Endothelial cell of umbilical vein (primary cell): ENCODE measurements at regions not wholly inside any gene's neighbourhood (a gene's known extent, or its start where the extent isn't known, plus 50 kb on each side); places are given as distances from the start of the nearest gene placed in this dataset.
A peak's percentile ranks its signal among the peaks of the same experiment; 100 is the strongest.

Experiments
- BruUV-seq: library from RNA; stranded (reverse); fragments of 400-500 nt; replicated peaks from 2 replicates; lab custom pipeline; 2021; lab: Mats Ljungman, UMichigan
- CTCF ChIA-PET: fragments of 300-600, 350-600 bp; sonication (Branson Sonifier 250); formaldehyde crosslinking; loops from one replicate; lab custom pipeline; 2021; ENCODE audit warnings: antibody characterized with exemption, inconsistent platforms; lab: Charles Lee
- POLR2A ChIA-PET: fragments of 300-600, 350-600 bp; sonication (Branson Sonifier 250); formaldehyde crosslinking; loops from one replicate; lab custom pipeline; 2021; ENCODE audit warnings: antibody characterized with exemption, inconsistent platforms; lab: Charles Lee
- DNase-seq: peaks from one replicate; pipeline ENCODE4 v3.0.0-alpha.2; 2011; ENCODE audit warnings: low read depth, low spot score
- FAIRE-seq: peaks from 2 replicates; lab custom pipeline; 2011; peaks lifted over from hg19 to GRCh38; lab: Jason Lieb, UNC
- H2AFZ ChIP-seq: 2 replicates; pipeline ENCODE4 v1.6.0; 2012; ENCODE audit warnings: low read depth, low read length, control low read depth, inconsistent platforms
- H3K27ac ChIP-seq: 2 replicates; pipeline ENCODE4 v1.5.1; 2011; ENCODE audit warnings: low read depth, mild to moderate bottlenecking, control low read depth, low read length, moderate library complexity; ENCODE audit not compliant: insufficient read depth
- H3K27me3 ChIP-seq, 2 experiments: 2 replicates each; pipeline versions ENCODE4 v1.6.0 to v1.6.1; 2011; ENCODE audit warnings: low read length in 2 of 2, mixed read lengths in 1 of 2; ENCODE audit not compliant: control insufficient read depth in 2 of 2, insufficient read depth in 2 of 2
- H3K36me3 ChIP-seq, 2 experiments: 2 replicates in 1 of 2; 3 replicates in 1 of 2; pipeline ENCODE4 v1.5.1; 2011; ENCODE audit warnings: low read length in 2 of 2, mild to moderate bottlenecking in 1 of 2, moderate library complexity in 1 of 2; ENCODE audit not compliant: control insufficient read depth in 2 of 2, insufficient read depth in 2 of 2; ENCODE audit errors: extremely low read depth in 1 of 2
- H3K4me1 ChIP-seq: 3 replicates; pipeline ENCODE4 v1.5.1; 2011; ENCODE audit warnings: mild to moderate bottlenecking, low read length; ENCODE audit not compliant: control insufficient read depth, insufficient read depth; ENCODE audit errors: extremely low read depth
- H3K4me2 ChIP-seq: 2 replicates; pipeline ENCODE4 v1.6.1; 2011; ENCODE audit warnings: low read length, control low read depth, mixed read lengths; ENCODE audit not compliant: insufficient read depth
- H3K4me3 ChIP-seq, 3 experiments: fragments of 200-600 bp in 1 of 3; sonication (generic), shearing (Covaris generic) in 1 of 3; replicated peaks in 1 of 3; 2 replicates each; pipeline ENCODE4 v1.5.1; 2011 to 2016; ENCODE audit warnings: control low read depth in 3 of 3, low read length in 3 of 3, mild to moderate bottlenecking in 2 of 3, inconsistent platforms in 1 of 3, low read depth in 1 of 3, moderate library complexity in 1 of 3; ENCODE audit not compliant: insufficient read depth in 1 of 3
- H3K79me2 ChIP-seq: 2 replicates; pipeline ENCODE4 v1.6.0; 2012; ENCODE audit warnings: low read length, inconsistent platforms; ENCODE audit not compliant: control insufficient read depth, insufficient read depth
- H3K9ac ChIP-seq: replicated peaks from 2 replicates; pipeline ENCODE3; 2011; ENCODE audit warnings: low read length, control low read depth; ENCODE audit not compliant: insufficient read depth; ENCODE audit errors: extremely low read depth
- H3K9me1 ChIP-seq: replicated peaks from 3 replicates; pipeline ENCODE4 v1.6.0; 2011; ENCODE audit warnings: mild to moderate bottlenecking, low read length; ENCODE audit not compliant: control insufficient read depth, insufficient read depth; ENCODE audit errors: extremely low read depth
- H3K9me3 ChIP-seq: replicated peaks from 2 replicates; pipeline ENCODE4 v1.5.1; 2012; ENCODE audit warnings: low read length, inconsistent platforms; ENCODE audit not compliant: control insufficient read depth, insufficient read depth
- H4K20me1 ChIP-seq: replicated peaks from 2 replicates; pipeline ENCODE3; 2011; ENCODE audit warnings: mild to moderate bottlenecking, low read length; ENCODE audit not compliant: control insufficient read depth, insufficient read depth; ENCODE audit errors: extremely low read depth
- EZH2 ChIP-seq: IDR thresholded peaks from 2 replicates; pipeline ENCODE4 v1.6.1; 2012; ENCODE audit warnings: borderline replicate concordance, low read depth, mild to moderate bottlenecking, moderate library complexity, low read length, inconsistent platforms; ENCODE audit not compliant: severe bottlenecking
- FOS ChIP-seq: IDR thresholded peaks from 2 replicates; pipeline ENCODE4 v1.6.1; 2011; ENCODE audit warnings: mild to moderate bottlenecking, low read length, moderate library complexity, borderline replicate concordance; ENCODE audit not compliant: insufficient read depth
- GATA2 ChIP-seq: IDR thresholded peaks from 2 replicates; pipeline ENCODE4 v1.7.0; 2011; ENCODE audit warnings: low read depth, mild to moderate bottlenecking, moderate library complexity, mixed read lengths, low read length; ENCODE audit not compliant: insufficient read length, insufficient read depth
- JUN ChIP-seq: IDR thresholded peaks from 2 replicates; pipeline ENCODE4 v1.6.1; 2011; ENCODE audit warnings: borderline replicate concordance, low read depth; ENCODE audit not compliant: insufficient read length, insufficient read depth
- MYC ChIP-seq: IDR thresholded peaks from one replicate; pipeline ENCODE4 v1.6.1; 2011; ENCODE audit warnings: mild to moderate bottlenecking, low read depth, low read length
- POLR2A ChIP-seq: IDR thresholded peaks from 2 replicates; pipeline ENCODE4 v1.6.1; 2012; ENCODE audit warnings: low read depth, mild to moderate bottlenecking, control low read depth, low read length
- POLR2AphosphoS5 ChIP-seq: IDR thresholded peaks from 2 replicates; pipeline ENCODE4 v1.6.1; 2012; ENCODE audit warnings: low read depth, mild to moderate bottlenecking, control low read depth, low read length, moderate library complexity; ENCODE audit not compliant: insufficient read depth
- dilution Hi-C: fragments of 300-500 bp; cut with MboI; formaldehyde crosslinking; loops from one replicate; pipeline ENCODE4 v1.15.0; 2019; ENCODE audit warnings: low sequenced_read_pairs; ENCODE audit not compliant: extremely low pct_ligation_motif_present
- intact Hi-C: fragments of 100-400 bp; cut with micrococcal nuclease; formaldehyde crosslinking; loops from one replicate; pipeline ENCODE4 v1.10.0; 2022
- TF ChIP-seq, protein P1 (sequence below), 2 donors: IDR thresholded peaks; 1 replicate in 1 of 2; 2 replicates in 1 of 2; pipeline ENCODE4 v1.5.1; 2011; ENCODE audit warnings: low read length in 2 of 2, mild to moderate bottlenecking in 2 of 2, moderate library complexity in 2 of 2, control low read depth in 1 of 2, inconsistent platforms in 1 of 2, low read depth in 1 of 2; ENCODE audit not compliant: insufficient read depth in 1 of 2; ENCODE audit errors: extremely low read depth in 1 of 2
- TF ChIP-seq, protein P2 (sequence below): IDR thresholded peaks from 2 replicates; pipeline ENCODE4 v1.6.1; 2011; ENCODE audit not compliant: insufficient read depth, insufficient read length

DNA sequence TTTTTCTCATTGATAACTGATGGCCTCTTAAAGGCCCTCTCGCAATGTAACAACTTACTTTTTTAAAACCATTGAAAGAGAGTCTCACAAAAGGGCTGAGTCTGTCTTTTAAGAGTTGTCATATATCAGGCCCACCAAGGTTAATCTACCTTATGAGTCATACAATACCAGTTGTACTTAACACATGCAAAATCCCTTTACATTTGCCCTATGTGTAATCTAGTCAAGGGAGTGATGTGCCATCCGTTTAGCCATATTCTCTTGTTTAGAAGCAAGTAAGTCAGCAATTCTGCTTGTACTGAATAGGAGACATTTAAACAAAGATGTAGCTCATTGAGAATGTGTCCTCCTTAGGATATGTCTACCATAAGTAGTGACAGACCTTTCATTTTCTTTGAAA is 143.7 kb downstream of the TENT5A start:
- no peaks in the 10 kb centered on the region for H3K79me2 ChIP-seq
- H3K9me3 ChIP-seq, result no peaks in the 10 kb centered on the region
- no peaks in the 10 kb centered on the region for H4K20me1 ChIP-seq
- no TSS peak for BruUV-seq
- H3K27me3 ChIP-seq, result no peaks in the 10 kb centered on the region
- no peak overlapping the region for H3K4me2 ChIP-seq
- H3K27ac ChIP-seq, result no peak overlapping the region
- FAIRE-seq (no peak), DNase-seq (no peak)
- CTCF ChIA-PET, result no interaction called here
- TF ChIP-seq POLR2AphosphoS5 (no peak), FOS (peak; percentile 33)
- POLR2A ChIA-PET, result no interaction called here
- H3K9me1 ChIP-seq, result no peaks in the 10 kb centered on the region
- no peak overlapping the region for H3K4me3 ChIP-seq
- no peak overlapping the region for H2AFZ ChIP-seq
- dilution Hi-C loops, result no loop called here
- H3K4me1 ChIP-seq, result peaks cover 19% of the 10 kb centered on the region
- intact Hi-C loops, result no loop called here
- H3K36me3 ChIP-seq, result no peaks in the 10 kb centered on the region
- no peak overlapping the region for H3K9ac ChIP-seq

DNA sequence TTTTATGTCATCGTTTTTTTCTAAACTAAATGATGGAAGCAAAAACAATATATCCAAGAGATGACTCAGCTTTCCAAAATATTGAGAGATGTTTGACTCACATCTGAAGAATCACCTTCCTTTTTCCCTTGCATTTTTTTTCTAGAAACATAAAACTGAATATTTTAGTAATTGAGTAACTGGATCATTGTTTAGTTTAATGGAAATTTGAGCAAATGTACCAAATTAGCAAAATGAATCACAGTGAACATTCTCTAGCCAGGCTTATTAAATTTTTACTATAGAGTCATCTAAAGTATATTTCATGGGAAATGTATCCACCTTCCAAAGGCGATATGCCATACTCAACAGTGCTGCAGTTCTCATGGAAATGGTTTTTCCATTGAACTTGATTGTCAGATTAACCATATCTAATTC is 145.5 kb downstream of the TENT5A start:
- H3K9me3 ChIP-seq, result no peaks in the 10 kb centered on the region
- ChIA-PET POLR2A (no interaction called here), CTCF (no interaction called here)
- dilution Hi-C loops (no loop called here), intact Hi-C loops (no loop called here)
- DNase-seq (peak; percentile 52), FAIRE-seq (peak; percentile 71)
- no peak overlapping the region for H3K9ac ChIP-seq
- H3K4me3 ChIP-seq, result no peak overlapping the region
- H3K27me3 ChIP-seq, result no peaks in the 10 kb centered on the region
- peak overlapping the region; percentile 76 for H3K27ac ChIP-seq
- peaks cover 11% of the 10 kb centered on the region for H3K4me1 ChIP-seq
- H3K79me2 ChIP-seq, result no peaks in the 10 kb centered on the region
- H4K20me1 ChIP-seq, result no peaks in the 10 kb centered on the region
- H3K36me3 ChIP-seq, result no peaks in the 10 kb centered on the region
- BruUV-seq, result no TSS peak
- H2AFZ ChIP-seq, result peak overlapping the region; percentile 54
- TF ChIP-seq POLR2A (no peak), FOS (peak; percentile 91), MYC (no peak), JUN (peak; percentile 59), GATA2 (peak; percentile 4), POLR2AphosphoS5 (no peak), EZH2 (no peak)
- TF ChIP-seq, protein P1, sequence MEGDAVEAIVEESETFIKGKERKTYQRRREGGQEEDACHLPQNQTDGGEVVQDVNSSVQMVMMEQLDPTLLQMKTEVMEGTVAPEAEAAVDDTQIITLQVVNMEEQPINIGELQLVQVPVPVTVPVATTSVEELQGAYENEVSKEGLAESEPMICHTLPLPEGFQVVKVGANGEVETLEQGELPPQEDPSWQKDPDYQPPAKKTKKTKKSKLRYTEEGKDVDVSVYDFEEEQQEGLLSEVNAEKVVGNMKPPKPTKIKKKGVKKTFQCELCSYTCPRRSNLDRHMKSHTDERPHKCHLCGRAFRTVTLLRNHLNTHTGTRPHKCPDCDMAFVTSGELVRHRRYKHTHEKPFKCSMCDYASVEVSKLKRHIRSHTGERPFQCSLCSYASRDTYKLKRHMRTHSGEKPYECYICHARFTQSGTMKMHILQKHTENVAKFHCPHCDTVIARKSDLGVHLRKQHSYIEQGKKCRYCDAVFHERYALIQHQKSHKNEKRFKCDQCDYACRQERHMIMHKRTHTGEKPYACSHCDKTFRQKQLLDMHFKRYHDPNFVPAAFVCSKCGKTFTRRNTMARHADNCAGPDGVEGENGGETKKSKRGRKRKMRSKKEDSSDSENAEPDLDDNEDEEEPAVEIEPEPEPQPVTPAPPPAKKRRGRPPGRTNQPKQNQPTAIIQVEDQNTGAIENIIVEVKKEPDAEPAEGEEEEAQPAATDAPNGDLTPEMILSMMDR (IDR thresholded peaks at IDR 0.05; ENCODE audit: extremely low read depth in 1 of 2, insufficient read depth in 1 of 2, low read depth in 1 of 2, low read length in 2 of 2), result no peak
- TF ChIP-seq, protein P2, sequence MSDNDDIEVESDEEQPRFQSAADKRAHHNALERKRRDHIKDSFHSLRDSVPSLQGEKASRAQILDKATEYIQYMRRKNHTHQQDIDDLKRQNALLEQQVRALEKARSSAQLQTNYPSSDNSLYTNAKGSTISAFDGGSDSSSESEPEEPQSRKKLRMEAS, result no peak
- no peaks in the 10 kb centered on the region for H3K9me1 ChIP-seq
- H3K4me2 ChIP-seq, result peak overlapping the region; percentile 42
